Spleen (tissue), 7 donors: ENCODE measurements at regions not wholly inside any gene's neighbourhood (a gene's known extent, or its start where the extent isn't known, plus 50 kb on each side); places are given as distances from the start of the nearest gene placed in this dataset.

Experiments used
- POLR2AphosphoS5 ChIP-seq, 3 donors: sonication (generic); formaldehyde crosslinking; IDR thresholded peaks; one replicate each; pipeline ENCODE4 v1.5.1; 2017; ENCODE audit warnings: antibody characterized with exemption in 3 of 3
- TF ChIP-seq, protein P1 (sequence below), 11 experiments: fragments of 200-600 bp in 7 of 11; fragments of 450-650 bp in 4 of 11; sonication (generic) in 4 of 11; IDR thresholded peaks in 8 of 11; conservative IDR thresholded peaks in 3 of 11; 1 replicate in 7 of 11; 2 replicates in 4 of 11; pipeline versions ENCODE4 v1.4.0 to v1.8.0; 2016 to 2021; ENCODE audit warnings: antibody characterized with exemption in 11 of 11, inconsistent platforms in 4 of 11, mild to moderate bottlenecking in 1 of 11
- donor health status: DM: no; HTN: no; CAD: no; lungs with moderate emphysema.
- donor health status: DM: no; HTN: no; CAD: no.
- donor health status: DM: no; HTN: no; CAD: no.

DNA sequence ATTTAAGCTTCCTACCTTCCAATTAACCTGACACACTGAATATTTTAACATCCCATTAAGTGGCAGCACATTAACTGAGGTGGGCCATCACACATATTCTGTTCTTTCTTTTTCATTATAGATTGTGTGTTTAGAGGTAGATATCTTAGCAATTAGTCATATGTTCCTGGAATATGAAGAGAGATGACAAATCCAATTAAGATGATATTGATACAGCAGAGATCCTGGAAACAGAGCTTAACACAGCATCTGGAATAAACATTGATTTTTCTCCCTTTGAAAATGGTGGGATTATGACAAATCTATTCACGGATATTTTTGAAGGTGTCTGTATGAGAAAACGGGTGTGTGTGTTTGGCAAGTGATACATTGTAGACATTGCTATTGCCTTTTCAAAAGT is 448.0 kb downstream of the CDH10 start:
- TF ChIP-seq, protein P1, sequence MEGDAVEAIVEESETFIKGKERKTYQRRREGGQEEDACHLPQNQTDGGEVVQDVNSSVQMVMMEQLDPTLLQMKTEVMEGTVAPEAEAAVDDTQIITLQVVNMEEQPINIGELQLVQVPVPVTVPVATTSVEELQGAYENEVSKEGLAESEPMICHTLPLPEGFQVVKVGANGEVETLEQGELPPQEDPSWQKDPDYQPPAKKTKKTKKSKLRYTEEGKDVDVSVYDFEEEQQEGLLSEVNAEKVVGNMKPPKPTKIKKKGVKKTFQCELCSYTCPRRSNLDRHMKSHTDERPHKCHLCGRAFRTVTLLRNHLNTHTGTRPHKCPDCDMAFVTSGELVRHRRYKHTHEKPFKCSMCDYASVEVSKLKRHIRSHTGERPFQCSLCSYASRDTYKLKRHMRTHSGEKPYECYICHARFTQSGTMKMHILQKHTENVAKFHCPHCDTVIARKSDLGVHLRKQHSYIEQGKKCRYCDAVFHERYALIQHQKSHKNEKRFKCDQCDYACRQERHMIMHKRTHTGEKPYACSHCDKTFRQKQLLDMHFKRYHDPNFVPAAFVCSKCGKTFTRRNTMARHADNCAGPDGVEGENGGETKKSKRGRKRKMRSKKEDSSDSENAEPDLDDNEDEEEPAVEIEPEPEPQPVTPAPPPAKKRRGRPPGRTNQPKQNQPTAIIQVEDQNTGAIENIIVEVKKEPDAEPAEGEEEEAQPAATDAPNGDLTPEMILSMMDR (IDR thresholded peaks at IDR 0.05 in 8 of 11, conservative IDR thresholded peaks at IDR 0.05 in 3 of 11) = no peak
- no peak for TF ChIP-seq POLR2AphosphoS5 (IDR thresholded peaks at IDR 0.05)
